DMS79 treated with DMSO at 0.1 percent for 48 hours (cell line): ENCODE measurements at regions not wholly inside any gene's neighbourhood (a gene's known extent, or its start where the extent isn't known, plus 50 kb on each side); places are given as distances from the start of the nearest gene placed in this dataset.
A peak's percentile ranks its signal among the peaks of the same experiment; 100 is the strongest.
"Not testable (repeated sequence)": the region's sequence is repeated elsewhere in the genome, so short reads cannot be mapped to it uniquely, and the experiment has no call there.

Source experiments
- DNase-seq: peaks from one replicate; lab custom pipeline; 2025; lab: John Stamatoyannopoulos, UW

DNA sequence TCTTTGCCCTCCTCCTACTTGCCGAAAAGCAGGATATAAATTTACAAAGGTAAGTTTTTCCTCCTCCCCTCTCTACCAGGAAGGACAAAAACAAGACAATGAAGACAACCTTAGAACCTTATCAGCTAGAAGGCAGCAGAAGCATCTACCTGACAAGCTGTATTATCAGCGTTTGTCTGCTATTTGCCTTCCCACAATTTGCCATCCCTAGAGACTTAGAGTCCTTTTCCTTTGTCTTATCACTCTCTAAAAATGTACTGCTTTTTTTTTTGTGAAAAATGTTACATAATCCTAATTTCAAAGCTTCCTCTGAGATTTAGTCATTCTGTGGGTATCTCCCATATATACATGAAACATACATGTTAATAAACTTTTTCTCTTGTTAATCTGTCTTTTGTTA is 176.9 kb upstream of the PROK2 start:
- no peak for DNase-seq

DNA sequence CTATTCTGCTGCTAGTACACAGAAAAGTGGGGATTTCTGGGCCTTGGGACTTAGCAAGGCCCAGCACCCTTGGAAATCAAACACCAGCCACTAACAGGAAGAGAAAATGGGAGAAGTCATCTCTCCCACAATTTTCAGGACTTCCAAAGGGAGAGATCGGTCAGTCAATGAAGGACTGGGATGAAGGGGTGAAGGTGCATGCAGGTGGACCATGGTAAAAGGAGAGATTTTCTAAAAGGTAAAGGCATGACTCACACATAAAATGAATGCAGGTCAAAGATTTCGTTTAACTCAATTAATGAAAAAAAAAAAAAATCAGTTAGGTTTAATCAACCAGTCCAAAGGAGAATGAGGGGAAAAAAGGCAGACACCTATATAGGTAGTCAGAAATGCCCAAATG is 176.4 kb upstream of the PROK2 start:
- no peak for DNase-seq

GRCh38 chr3:71958533-71958932 is 173.6 kb upstream of the PROK2 start:
- DNase-seq = no peak

DNA sequence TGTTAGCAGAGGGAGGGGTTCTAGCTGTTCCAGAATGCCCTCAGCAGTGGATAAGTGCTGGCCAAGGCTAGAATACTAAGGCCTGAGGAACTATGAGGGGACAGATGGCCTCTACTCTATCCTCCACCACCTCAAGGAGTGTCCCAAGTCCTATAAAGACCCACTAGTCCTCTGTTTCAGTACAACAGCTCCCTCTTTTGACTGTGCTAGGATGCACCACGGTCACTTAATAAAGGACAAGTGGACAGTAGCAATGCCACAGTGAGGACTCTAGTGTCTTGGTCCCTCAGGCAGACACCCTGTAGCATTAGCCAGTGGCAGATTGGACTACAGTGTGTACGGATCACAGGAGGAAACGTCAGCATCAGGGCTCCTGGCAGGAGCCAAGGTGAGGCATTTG is 171.8 kb upstream of the PROK2 start:
- DNase-seq = no peak

DNA sequence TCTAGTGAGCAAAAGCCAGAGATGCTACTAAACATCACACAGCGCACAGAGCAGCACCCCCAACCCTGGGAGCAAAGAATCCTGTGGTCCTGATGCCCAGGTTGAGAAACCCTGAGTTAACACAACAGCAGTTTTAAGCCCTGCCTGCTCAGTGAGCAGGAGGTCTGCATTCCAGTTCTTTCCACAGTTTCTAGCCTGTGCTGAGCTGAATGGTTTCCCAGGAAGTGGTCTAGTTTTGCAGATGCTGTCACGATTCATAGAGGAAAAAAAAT is 171.1 kb upstream of the PROK2 start:
- DNase-seq = no peak

- DNase-seq = peak; percentile 51
These were observed 170.5 kb upstream of the PROK2 start for GRCh38 chr3:71955240-71956068.

GRCh38 chr3:71951842-71952241 is 166.9 kb upstream of the PROK2 start:
- no peak for DNase-seq

- DNase-seq = no peak
These were observed 166.4 kb upstream of the PROK2 start for GRCh38 chr3:71951361-71951760.

DNA sequence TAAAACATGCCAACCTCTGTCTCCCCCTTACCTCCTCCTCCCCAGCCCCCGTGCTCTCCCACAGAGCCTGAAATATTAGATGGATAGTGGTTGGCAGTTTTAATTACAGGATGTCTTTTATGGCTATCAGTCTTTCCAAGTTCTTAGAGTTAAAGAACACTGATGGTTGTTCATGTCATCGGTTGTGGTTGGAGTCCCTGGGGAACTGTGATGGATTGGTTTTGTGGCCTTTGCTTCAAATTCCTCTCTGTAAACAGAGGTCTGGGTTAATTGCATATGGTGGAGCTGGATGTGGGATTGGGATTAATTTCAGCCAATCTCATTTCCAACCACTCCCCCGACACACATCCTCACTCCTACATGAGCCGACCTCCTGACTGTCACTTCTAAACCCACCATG is 164.5 kb upstream of the PROK2 start:
- DNase-seq = no peak

DNA sequence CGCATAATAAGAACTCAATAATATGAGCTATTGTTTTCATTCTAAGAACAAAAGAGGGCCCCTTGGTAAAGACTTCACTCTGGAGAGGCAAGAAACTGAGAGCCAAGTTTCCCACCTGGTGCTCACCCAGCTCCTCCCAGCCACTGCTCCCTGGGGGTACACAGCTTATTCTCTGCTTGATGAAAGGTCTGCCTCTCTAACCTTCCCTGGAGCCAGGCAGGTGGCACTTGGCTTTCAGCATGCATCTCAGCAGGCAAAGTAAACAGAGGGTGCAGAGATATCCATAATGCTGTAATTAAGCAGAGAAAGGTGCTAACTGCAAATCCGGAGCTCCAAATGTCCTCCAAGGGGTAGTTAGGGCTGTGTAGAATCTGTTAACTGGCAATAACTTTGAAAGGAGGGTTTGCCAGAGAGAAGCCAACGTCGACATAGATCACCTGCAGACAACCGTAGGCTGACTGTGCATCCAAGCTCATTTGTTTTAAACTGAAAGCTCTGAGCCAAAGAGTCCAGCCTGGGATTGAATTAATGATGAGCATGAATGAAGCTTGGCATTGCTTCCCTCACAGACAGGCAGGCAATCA is 159.6 kb upstream of the PROK2 start:
- peak; percentile 12 for DNase-seq

DNA sequence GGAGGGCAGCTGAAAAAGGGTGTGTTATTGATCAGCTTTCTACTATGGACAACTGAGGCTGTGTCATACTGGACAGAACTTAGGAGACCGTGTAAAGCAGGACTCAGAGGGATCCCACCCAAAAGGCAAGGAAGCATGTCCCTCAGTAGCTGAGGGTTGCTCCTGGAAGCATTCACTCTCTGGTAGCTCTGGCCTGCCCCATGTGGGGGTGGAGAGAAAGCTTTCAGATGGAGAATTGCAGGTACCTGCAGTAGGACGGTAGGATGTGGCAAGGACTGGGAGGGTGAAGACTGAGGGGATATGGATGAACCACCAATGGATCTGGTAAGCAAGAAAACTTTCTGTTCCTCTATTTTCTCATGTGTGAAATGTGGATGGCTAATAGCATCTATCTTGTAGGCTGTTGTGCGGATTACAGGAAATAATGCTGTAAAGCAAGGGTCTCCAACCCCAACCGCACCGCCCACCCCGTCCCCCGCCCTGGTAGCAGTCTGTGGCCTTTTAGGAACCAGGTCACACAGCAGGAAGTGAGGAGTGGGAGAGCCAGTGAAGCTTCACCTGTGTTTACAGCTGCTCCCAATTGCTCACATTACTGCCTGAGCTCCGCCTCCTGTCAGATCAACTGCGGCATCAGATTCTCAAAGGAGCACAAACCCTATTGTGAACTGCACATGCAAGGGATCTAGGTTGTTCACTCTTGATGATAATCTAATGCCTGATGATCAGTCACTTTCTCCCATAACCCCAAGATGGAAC is 157.7 kb upstream of the PROK2 start:
- DNase-seq = no peak

- DNase-seq = no peak
These were observed 155.5 kb upstream of the PROK2 start for GRCh38 chr3:71940486-71940885.

DNA sequence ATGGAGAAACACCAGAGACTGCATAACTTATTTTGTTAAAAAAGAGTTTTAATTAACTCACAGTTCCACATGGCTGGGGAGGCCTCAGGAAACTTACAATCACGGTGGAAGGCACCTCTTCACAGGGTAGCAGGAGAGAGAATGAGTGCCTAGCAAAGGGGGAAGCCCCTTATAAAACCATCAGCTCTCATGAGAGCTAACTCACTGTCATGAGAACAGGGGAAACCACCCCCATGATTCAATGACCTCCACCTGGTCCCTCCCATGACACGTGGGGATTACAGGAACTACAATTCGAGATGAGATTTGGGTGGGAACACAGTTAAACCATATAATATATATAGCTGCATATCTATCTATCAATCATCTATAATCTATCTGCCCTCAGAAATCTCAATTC is 153.1 kb upstream of the PROK2 start:
- not testable (repeated sequence) for DNase-seq

GRCh38 chr3:71936681-71937080 is 151.7 kb upstream of the PROK2 start:
- no peak for DNase-seq

DNA sequence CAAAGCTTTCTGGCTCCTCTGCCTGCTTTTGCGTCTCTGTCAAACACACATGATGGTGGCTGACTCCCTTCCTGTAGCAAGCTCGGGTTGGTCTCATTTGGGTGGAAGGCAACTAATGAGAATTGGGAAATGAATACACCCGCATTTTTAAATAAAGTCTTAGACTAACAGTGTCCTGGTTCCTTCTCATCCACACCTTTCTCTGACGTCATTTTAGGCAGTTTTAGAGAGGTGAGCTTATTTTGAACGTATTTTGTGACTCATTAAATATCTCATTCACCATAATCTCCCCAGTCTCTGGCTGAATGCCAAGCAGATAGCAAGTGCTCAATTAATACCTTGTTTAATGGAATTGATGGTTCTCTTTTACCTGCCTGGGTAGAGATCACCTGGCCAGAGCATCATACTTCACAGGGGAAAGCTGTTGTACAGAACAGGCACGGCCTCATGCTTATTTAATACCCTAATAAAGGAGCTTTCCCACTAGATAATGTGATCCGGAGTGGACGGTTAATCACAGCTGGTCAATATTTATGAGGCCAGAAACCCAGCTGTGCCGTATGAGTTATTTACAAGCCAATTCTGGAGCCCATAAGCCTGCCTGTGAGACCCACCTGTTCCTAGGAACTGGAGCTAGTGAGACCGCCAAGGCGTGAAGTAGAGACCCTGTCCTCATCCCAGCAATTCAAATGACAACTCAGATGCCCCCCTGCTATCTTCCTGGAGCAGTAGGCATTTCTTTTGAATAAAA is 149.7 kb upstream of the PROK2 start:
- no peak for DNase-seq

DNA sequence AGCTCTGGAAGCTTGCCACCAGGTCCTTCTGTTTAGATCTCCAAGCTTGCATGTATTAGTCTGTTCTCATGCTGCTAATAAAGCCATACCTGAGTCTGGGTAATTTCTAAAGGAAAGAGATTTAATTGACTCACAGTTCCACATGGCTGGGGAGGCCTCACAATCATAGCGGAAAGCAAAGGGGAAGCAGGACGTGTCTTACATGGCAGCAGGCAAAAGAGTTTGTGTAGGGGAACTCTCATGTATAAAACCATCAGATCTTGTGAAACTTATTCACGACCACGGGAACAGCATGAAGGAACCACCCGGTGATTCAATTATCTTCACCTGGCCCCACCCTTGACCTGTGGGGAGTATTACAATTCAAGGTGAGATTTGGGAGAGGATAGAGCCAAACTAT is 147.0 kb upstream of the PROK2 start:
- DNase-seq = no peak

DNA sequence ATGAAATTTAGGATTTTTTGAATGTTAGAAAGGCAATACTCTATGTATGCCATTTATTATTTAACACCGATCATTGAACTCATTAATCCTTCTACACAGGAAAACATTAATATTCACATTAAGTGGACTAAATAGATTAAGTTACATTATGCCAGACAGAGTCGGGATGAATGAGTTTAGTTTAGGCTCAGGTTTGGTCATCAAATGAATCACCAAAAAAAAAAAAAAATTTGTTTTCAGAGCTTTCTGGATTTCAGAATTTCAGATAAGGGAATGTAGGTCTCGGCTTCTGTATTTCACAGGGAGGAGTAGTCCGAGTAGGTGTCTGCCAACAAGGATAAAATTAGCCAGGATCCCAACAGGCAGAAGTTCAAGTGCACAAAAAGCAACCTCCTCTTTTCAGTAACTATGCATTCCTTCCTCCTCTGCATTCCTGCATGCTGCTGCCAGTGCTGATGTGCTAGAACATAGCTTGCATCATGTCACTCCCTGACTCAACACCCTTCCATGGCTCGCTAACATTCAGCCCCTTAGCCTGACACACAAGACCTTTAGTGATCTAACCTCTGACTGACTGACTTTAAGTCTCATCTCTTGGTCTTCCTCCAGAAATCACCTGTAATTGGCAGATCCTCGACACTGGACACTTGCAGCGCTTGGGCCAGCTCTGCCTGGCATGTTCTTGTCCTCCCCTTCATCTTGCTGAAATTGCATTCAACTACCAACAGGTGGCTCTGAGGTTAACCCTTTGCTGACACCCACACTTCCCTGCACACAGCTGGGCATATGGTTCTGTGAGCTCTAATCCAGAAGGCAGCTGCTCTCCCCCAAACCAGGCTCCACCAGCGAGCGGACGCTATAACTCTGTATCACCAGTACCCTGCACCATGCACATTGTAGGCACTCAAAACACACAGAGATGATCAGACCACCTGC is 145.4 kb upstream of the PROK2 start:
- DNase-seq = no peak

GRCh38 chr3:71928212-71928611 is 143.3 kb upstream of the PROK2 start:
- DNase-seq = no peak

- no peak for DNase-seq
These were observed 142.6 kb upstream of the PROK2 start for GRCh38 chr3:71927505-71928066.

DNA sequence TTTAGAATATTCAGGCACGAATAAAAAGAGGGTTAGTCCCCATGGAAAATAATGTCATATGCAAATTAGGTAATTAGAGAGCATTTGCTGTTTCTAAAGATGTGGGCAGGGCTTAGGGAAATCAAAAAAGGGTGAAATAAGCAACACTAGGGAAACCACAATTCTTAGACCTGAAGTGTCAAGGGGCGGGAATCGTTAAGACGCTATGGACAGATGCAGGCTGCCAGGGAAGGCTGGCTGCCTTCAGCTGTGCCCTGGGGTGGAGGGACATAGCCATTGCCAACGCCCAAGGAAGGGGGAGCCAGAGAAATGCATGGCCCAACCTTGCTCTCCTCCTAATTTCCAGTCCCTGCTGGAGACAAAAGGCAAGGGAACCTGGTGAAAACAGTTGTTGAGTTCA is 141.7 kb upstream of the PROK2 start:
- no peak for DNase-seq

GRCh38 chr3:71926262-71926600 is 141.3 kb upstream of the PROK2 start:
- peak; percentile 31 for DNase-seq
